ENCODE measurements at regions not wholly inside any gene's neighbourhood (a gene's known extent, or its start where the extent isn't known, plus 50 kb on each side); places are given as distances from the start of the nearest gene placed in this dataset.

DNA sequence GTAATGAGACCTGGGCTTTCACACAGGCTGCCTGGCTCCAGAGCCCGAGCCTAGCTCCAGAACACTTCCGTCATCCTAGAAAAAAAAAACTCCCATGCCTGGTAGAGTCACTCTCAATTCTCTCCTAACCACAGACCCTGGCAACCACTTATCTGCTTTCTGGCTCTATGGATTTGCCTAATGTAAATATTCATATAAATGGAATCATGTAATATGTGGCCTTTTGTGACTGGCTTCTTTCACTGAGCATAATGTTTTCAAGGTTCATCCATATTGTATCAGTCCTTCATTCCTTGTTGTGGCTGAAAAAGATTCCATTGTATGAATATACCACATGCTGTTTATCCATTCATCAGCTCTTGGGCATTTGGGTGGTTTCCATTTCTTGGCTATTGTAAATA is 167.7 kb upstream of the MKLN1 start:
- no peaks in the 10 kb centered on the region for H3K27me3 ChIP-seq (ENCODE audit: control insufficient read depth, insufficient read depth, low read length)
- H3K36me3 ChIP-seq (ENCODE audit: control insufficient read depth, insufficient read depth, low read length) = no peaks in the 10 kb centered on the region
- no peak overlapping the region for H3K4me3 ChIP-seq (ENCODE audit: low read depth, low read length)
- FAIRE-seq (no peak), DNase-seq (ENCODE audit: low read depth) (no peak)
- no peak for TF ChIP-seq CTCF (IDR thresholded peaks at IDR 0.05; ENCODE audit: insufficient read depth, low read length, severe bottlenecking)

- DNase-seq (ENCODE audit: low read depth) (no peak), FAIRE-seq (no peak)
- H3K36me3 ChIP-seq (ENCODE audit: control insufficient read depth, insufficient read depth, low read length) = no peaks in the 10 kb centered on the region
- H3K4me3 ChIP-seq (ENCODE audit: low read depth, low read length) = no peak overlapping the region
- no peak for TF ChIP-seq CTCF (IDR thresholded peaks at IDR 0.05; ENCODE audit: insufficient read depth, low read length, severe bottlenecking)
- no peaks in the 10 kb centered on the region for H3K27me3 ChIP-seq (ENCODE audit: control insufficient read depth, insufficient read depth, low read length)
These were observed 166.6 kb upstream of the MKLN1 start for GRCh38 chr7:131161103-131161502.

- no peak for TF ChIP-seq CTCF (IDR thresholded peaks at IDR 0.05; ENCODE audit: insufficient read depth, low read length, severe bottlenecking)
- no peak for FAIRE-seq
- Histone ChIP-seq H3K27me3 (ENCODE audit: control insufficient read depth, insufficient read depth, low read length) (no peaks in the 10 kb centered on the region), H3K4me3 (ENCODE audit: low read depth, low read length) (no peak overlapping the region), H3K36me3 (ENCODE audit: control insufficient read depth, insufficient read depth, low read length) (no peaks in the 10 kb centered on the region)
- peak; percentile 96 for DNase-seq (ENCODE audit: low read depth)
These were observed 163.4 kb upstream of the MKLN1 start for GRCh38 chr7:131164025-131164925.

DNA sequence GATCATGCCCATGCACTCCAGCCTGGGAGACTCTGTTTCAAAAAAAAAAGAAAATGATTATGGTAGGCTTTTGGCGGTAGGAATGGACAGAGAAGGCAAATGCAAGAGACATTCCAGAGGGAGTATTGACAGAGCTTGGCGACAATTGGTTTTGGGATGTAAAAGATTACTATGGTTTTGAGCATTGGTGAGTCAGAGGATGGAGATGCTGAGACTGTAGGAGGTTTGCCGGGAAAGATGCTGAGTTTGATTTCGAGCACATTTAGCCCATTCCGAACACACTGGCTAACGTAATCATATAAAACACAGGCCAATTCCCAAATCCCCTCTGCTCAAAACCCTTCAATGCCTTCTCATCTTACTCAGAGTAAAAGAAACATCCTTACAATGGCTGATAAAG is 161.6 kb upstream of the MKLN1 start:
- FAIRE-seq = no peak
- H3K27me3 ChIP-seq (ENCODE audit: control insufficient read depth, insufficient read depth, low read length) = no peaks in the 10 kb centered on the region
- H3K36me3 ChIP-seq (ENCODE audit: control insufficient read depth, insufficient read depth, low read length) = no peaks in the 10 kb centered on the region
- TF ChIP-seq CTCF (IDR thresholded peaks at IDR 0.05; ENCODE audit: insufficient read depth, low read length, severe bottlenecking) = no peak
- H3K4me3 ChIP-seq (ENCODE audit: low read depth, low read length) = no peak overlapping the region
- no peak for DNase-seq (ENCODE audit: low read depth)

DNA sequence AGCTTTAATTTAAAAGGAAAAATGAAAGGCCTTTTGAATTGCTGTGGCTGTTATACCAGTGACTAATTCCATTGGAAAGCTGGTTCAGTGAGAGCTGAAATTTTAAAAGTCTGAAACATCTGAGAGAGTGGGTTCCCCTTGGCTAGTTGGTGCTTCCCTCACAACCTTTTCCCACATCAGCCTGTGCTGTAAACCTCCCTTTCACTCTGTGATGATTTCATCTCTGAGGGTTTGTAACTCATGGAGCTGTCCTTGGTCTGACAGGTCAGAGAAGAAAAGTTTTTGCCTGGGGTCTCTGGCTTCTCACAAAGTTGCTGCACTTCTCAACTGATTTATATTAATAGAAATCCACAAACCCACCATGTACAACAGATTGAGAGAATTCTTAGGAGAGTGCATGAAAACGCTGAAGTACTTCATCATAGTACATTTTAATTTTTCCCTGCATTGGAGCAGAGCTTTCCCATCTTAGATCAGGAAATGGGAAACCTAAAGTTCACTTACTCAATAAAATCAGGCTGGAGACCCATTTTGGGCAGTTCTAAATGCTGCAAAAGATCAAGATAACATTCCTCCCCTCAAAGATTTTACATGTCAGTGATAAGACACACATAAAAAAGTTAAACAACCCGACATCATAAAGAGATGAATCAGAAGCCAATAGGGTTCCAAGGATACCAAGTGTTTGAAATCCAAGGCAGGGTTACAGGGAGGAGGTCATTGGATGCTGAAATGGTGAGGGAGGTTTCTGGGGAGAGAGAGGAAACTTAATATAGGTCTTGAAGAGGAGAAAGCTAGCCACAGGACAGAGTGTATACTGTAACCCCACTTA is 157.0 kb upstream of the MKLN1 start:
- FAIRE-seq (no peak), DNase-seq (ENCODE audit: low read depth) (no peak)
- Histone ChIP-seq H3K4me3 (ENCODE audit: low read depth, low read length) (no peak overlapping the region), H3K27me3 (ENCODE audit: control insufficient read depth, insufficient read depth, low read length) (no peaks in the 10 kb centered on the region), H3K36me3 (ENCODE audit: control insufficient read depth, insufficient read depth, low read length) (no peaks in the 10 kb centered on the region)
- TF ChIP-seq CTCF (IDR thresholded peaks at IDR 0.05; ENCODE audit: insufficient read depth, low read length, severe bottlenecking) = no peak

Data from bronchial epithelial cell (primary cell).